Naive thymus-derived CD8-positive, alpha-beta T cell (primary cell): ENCODE measurements at regions not wholly inside any gene's neighbourhood (a gene's known extent, or its start where the extent isn't known, plus 50 kb on each side); places are given as distances from the start of the nearest gene placed in this dataset.
"Not testable (repeated sequence)": the region's sequence is repeated elsewhere in the genome, so short reads cannot be mapped to it uniquely, and the experiment has no call there.

ENCODE experiments used
- ATAC-seq, 2 donors: fragments of 150-1000 bp; cut with Tn5 transposase in 1 of 2; sonication (Bioruptor Pico), chemical (Tn5 transposase) in 1 of 2; 1 replicate in 1 of 2; 2 replicates in 1 of 2; pipeline ENCODE4 v1.10.0; 2021; ENCODE audit warnings: mild to moderate bottlenecking in 2 of 2, moderate library complexity in 2 of 2
- POLR2A ChIA-PET: fragments of 350-600 bp; sonication (Branson Sonifier 250); formaldehyde crosslinking; loops from one replicate; lab custom pipeline; 2021; ENCODE audit warnings: antibody characterized with exemption; lab: Charles Lee
- DNase-seq, 10 donors: peaks; one replicate each; pipeline versions ENCODE4 v3.0.0 to v3.0.0-alpha.2; 2020 to 2022
- H3K27ac Mint-ChIP-seq, 10 donors: one replicate each; pipeline ENCODE4 v1.8.0; 2020 to 2022; ENCODE audit warnings: mild to moderate bottlenecking in 10 of 10, mixed read lengths in 10 of 10, moderate library complexity in 4 of 10, inconsistent platforms in 1 of 10
- H3K27me3 Mint-ChIP-seq, 5 donors: one replicate each; pipeline ENCODE4 v1.8.0; 2021 to 2022; ENCODE audit warnings: mixed read lengths in 5 of 5
- H3K36me3 Mint-ChIP-seq, 3 donors: one replicate each; pipeline ENCODE4 v1.8.0; 2020 to 2022; ENCODE audit warnings: mixed read lengths in 3 of 3, mild to moderate bottlenecking in 2 of 3, inconsistent platforms in 1 of 3
- H3K4me1 Mint-ChIP-seq, 4 donors: one replicate each; pipeline ENCODE4 v1.8.0; 2021 to 2022; ENCODE audit warnings: mixed read lengths in 4 of 4
- H3K4me3 Mint-ChIP-seq, 10 donors: one replicate each; pipeline ENCODE4 v1.8.0; 2020 to 2022; ENCODE audit warnings: mild to moderate bottlenecking in 10 of 10, mixed read lengths in 10 of 10, moderate library complexity in 6 of 10, inconsistent platforms in 1 of 10
- H3K9me3 Mint-ChIP-seq, 9 donors: one replicate each; pipeline ENCODE4 v1.8.0; 2020 to 2022; ENCODE audit warnings: mixed read lengths in 9 of 9, mild to moderate bottlenecking in 3 of 9, inconsistent platforms in 1 of 9, moderate library complexity in 1 of 9

DNA sequence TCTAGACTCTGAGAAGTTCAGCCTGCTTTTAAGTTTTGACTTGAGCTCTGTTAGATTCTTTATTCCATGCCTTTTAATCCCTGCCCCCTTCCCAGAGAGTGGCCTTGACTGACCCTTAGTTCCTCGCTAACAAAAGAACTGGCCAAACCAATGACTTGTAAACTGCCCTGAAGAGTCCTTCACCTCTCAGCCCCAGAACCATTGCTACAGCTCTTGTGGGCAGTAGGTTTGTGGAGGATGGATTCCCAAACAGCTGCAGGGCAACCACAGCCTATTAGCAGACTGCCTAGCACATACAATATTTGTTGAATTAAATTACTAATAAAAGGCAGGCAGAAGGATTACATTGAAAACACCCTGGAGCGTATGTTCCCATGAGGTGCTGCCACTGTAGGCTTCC, 163.9 kb downstream of the MAIP1 start:
- Mint-ChIP-seq H3K4me3 (no peak overlapping the region), H3K9me3 (peaks cover 0 to 24% (median 6%) of the 10 kb centered on the region in 9 donors), H3K27me3 (peaks cover 13 to 45% (median 24%) of the 10 kb centered on the region in 5 donors), H3K4me1 (no peaks in the 10 kb centered on the region), H3K27ac (no peak overlapping the region), H3K36me3 (peaks cover 0 to 10% (median 0%) of the 10 kb centered on the region in 3 donors)
- DNase-seq: no peak
- POLR2A ChIA-PET: no interaction called here
- ATAC-seq: no peak

DNA sequence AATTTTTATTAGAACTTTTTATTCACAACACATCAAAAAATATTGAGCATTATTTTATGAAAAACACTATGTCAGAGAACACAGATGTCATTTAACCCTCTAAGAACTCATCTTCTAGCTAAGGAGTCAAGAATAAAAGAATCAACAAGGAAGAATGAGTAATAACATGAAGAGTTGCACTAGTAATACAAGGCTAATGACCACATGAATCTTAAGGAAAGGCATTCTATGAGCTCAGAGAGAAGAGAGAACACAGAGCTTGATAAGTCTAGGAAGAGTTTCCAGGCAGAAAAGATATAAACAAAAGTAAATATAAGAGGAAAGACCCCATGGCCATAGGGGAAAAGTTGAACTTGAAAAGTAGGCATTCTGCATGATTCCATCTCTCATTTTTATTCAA, 166.5 kb downstream of the MAIP1 start:
- Mint-ChIP-seq H3K9me3 (peaks cover 0 to 10% (median 4%) of the 10 kb centered on the region in 9 donors), H3K4me3 (no peak overlapping the region), H3K27me3 (peaks cover 11 to 28% (median 22%) of the 10 kb centered on the region in 5 donors), H3K27ac (no peak overlapping the region), H3K4me1 (no peaks in the 10 kb centered on the region), H3K36me3 (peaks cover 0 to 4% (median 0%) of the 10 kb centered on the region in 3 donors)
- ATAC-seq (no peak), DNase-seq (no peak)
- POLR2A ChIA-PET: no interaction called here

DNA sequence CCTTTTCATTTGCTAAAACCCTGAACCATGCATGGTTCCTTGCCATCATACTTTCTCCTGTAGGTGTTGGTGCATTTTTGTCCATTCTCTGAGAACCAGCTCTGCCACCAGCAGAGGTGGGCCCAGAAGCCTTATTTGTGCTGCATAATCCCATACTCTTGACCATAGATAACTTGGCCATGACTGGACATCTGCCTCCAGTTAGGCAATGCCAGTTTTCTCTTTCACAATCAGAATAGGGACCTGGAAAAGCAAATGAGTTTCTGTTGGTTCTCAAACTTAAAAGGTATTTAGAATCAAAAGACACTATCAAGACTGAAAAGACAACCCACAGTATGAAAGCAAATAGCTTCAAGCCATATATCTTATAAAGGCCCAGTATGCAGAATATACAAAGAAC, 167.3 kb downstream of the MAIP1 start:
- Mint-ChIP-seq H3K4me1 (no peaks in the 10 kb centered on the region), H3K4me3 (no peak overlapping the region), H3K27ac (no peak overlapping the region), H3K9me3 (peaks cover 0 to 10% (median 2%) of the 10 kb centered on the region in 9 donors), H3K36me3 (peaks cover 0 to 4% (median 0%) of the 10 kb centered on the region in 3 donors), H3K27me3 (peaks cover 9 to 30% (median 22%) of the 10 kb centered on the region in 5 donors)
- ATAC-seq (no peak), DNase-seq (no peak)
- POLR2A ChIA-PET: no interaction called here

DNA sequence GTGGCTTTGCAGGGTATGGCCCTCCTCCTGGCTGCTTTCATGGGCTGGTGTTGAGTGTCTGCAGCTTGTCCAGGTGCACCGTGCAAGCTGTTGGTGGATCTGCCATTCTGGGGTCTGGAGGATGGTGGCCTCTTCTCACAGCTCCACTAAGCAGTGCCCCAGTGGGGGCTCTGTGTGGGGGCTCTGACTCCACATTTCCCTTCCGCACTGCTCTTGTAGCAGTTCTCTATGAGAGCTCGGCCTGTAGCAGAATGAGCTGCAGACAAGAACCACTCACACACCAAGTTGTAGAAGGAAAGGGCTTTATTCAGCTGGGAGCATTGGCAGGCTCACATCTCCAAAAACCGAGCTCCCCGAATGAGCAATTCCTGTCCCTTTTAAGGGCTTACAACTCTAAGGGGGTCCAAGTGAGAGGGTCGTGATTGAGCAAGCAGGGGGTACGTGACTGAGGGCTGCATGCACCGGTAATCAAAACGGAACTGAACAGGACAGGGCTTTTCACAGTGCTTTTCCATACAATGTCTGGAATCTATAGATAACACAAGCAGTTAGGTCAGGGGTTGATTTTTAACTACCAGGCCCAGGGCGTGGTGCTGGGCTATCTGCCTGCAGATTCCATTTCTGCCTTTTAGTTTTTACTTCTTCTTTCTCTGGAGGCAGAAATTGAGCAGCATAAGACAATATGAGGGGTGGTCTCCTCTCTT, 169.4 kb downstream of the MAIP1 start:
- H3K4me3 Mint-ChIP-seq, H3K4me1 Mint-ChIP-seq, H3K9me3 Mint-ChIP-seq, H3K36me3 Mint-ChIP-seq, ATAC-seq, POLR2A ChIA-PET, H3K27ac Mint-ChIP-seq, DNase-seq: not testable (repeated sequence)
- H3K27me3 Mint-ChIP-seq: peaks cover 3 to 21% (median 12%) of the 10 kb centered on the region in 5 donors

DNA sequence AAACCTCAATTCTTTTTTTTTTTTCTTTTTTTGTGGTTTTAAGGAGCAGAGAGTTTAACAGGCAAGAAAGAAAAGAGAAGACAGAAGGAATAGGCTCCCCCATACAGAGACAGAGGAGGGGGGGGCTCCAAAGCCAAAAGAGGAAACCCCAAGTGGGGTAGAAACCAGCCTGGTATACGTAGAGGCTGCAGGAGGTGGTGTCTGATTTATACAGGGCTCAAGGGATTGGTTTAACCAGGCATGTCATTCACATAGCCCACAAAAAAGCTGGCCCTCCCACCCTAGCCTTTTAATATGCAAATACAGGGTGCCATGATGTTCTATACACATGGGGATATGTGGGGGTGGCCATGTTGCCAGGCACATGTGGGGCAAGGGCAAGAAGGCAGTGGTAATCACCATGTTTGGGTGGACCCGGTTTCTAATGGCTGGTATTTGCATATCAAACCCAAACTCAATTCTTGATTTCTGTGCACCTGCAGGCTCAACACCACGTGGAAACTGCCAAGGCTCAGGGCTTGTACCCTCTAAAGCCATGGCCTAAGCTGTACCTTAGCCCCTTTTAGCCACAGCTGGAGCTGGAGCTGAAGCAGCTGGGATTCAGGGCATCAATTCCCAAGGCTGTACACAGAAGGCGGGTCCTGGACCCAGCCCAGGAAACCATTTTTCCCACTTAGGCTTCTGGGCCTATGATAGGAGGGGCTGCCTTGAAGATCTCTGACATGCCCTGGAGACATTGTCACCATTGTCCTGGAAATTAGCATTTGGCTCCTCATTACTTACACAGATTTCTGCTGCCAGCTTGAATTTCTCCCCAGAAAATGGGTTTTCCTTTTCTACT, 170.3 kb downstream of the MAIP1 start:
- DNase-seq (no peak), ATAC-seq (no peak)
- Mint-ChIP-seq H3K27me3 (peaks cover 3 to 17% (median 12%) of the 10 kb centered on the region in 5 donors), H3K4me1 (no peaks in the 10 kb centered on the region), H3K9me3 (peaks cover 0 to 7% (median 0%) of the 10 kb centered on the region in 9 donors), H3K27ac (no peak overlapping the region), H3K4me3 (no peak overlapping the region), H3K36me3 (no peaks in the 10 kb centered on the region)
- POLR2A ChIA-PET: no interaction called here

DNA sequence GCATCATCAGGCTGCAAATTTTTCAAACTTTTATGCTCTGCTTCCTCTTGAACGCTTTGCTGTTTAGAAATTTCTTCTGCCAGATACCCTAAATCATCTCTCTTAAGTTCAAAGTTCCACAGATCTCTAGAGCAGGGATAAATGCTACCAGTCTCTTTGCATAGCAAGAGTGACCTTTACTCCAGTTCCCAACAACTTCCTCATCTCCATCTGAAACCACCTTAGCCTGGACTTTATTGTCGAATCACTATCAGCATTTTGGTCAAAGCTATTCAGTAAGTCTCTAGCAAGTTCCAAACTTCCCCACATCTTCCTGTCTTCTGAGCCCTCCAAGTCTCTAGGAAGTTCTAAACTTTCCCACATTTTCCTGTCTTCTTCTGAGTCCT, 170.9 kb downstream of the MAIP1 start:
- H3K27ac Mint-ChIP-seq, H3K4me1 Mint-ChIP-seq, H3K9me3 Mint-ChIP-seq, H3K4me3 Mint-ChIP-seq, POLR2A ChIA-PET, ATAC-seq, H3K36me3 Mint-ChIP-seq, DNase-seq: not testable (repeated sequence)
- H3K27me3 Mint-ChIP-seq: peaks cover 3 to 16% (median 13%) of the 10 kb centered on the region in 5 donors

DNA sequence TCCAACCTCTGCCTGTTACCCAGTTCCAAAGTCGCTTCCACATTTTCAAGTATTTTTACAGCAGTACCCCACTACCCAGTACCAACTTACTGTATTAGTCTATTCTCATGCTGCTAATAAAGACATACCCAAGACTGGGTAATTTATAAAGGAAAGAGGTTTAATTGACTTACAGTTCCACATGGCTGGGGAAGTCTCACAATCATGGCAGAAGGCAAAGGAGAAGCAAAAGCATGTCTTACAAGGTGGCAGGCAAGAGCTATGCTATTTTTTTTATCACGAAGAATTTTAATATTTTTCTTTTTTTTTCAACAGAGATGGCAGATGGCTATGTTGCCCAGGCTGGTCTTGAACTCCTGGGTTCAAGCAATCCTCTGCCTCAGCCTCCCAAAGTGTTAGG, 171.3 kb downstream of the MAIP1 start:
- POLR2A ChIA-PET, H3K9me3 Mint-ChIP-seq, DNase-seq, H3K4me1 Mint-ChIP-seq, H3K27ac Mint-ChIP-seq, ATAC-seq, H3K36me3 Mint-ChIP-seq, H3K4me3 Mint-ChIP-seq: not testable (repeated sequence)
- H3K27me3 Mint-ChIP-seq: peaks cover 2 to 13% (median 10%) of the 10 kb centered on the region in 5 donors

DNA sequence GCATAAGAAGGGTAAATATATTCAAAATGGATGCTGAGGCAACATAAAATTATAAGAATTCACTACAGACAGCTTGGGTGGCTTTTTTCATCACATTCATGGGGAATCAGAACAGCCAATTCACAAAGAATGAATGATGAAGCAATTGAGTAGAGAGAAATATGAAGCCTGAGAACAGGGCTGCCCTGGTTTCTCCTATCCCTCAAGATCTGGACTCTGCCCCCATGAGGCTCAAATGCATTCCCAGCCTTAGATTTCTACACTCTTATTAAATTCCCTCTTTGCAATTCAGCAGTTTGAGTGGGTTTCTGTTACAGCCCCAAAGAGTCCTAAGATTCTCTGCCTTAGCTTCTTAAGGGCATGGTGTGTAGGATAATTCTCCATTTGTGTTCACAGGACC, 172.5 kb downstream of the MAIP1 start:
- Mint-ChIP-seq H3K4me3 (no peak overlapping the region), H3K36me3 (no peaks in the 10 kb centered on the region), H3K4me1 (no peaks in the 10 kb centered on the region), H3K27ac (no peak overlapping the region), H3K27me3 (peaks cover 2 to 13% (median 5%) of the 10 kb centered on the region in 5 donors), H3K9me3 (peaks cover 0 to 7% (median 0%) of the 10 kb centered on the region in 9 donors)
- POLR2A ChIA-PET: no interaction called here
- no peak for DNase-seq
- no peak for ATAC-seq

DNA sequence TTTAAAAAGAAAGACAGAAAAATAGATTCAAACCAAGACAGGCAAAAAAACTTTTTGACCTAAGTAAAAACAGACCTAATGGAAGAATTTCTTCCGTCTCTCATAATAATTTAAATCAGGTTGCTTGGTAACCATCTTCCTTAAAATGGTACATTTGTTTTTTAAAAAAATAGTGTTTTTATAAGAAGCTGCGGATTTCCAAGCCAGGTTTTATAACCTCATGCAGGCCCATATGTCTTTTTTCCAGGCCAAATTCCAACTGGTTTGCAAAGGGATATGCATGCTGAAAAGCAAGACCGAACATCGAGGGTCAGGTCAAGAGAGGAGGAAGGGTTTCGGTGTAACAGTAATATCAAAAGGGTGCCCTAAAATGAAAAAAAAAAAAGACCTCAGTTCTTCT, 172.9 kb downstream of the MAIP1 start:
- ATAC-seq: no peak
- no peak for DNase-seq
- no peak overlapping the region for H3K4me3 Mint-ChIP-seq
- no peaks in the 10 kb centered on the region for H3K36me3 Mint-ChIP-seq
- peaks cover 2 to 13% (median 5%) of the 10 kb centered on the region in 5 donors for H3K27me3 Mint-ChIP-seq
- H3K4me1 Mint-ChIP-seq: no peaks in the 10 kb centered on the region
- H3K9me3 Mint-ChIP-seq: peaks cover 0 to 7% (median 0%) of the 10 kb centered on the region in 9 donors
- no peak overlapping the region for H3K27ac Mint-ChIP-seq
- POLR2A ChIA-PET: no interaction called here

DNA sequence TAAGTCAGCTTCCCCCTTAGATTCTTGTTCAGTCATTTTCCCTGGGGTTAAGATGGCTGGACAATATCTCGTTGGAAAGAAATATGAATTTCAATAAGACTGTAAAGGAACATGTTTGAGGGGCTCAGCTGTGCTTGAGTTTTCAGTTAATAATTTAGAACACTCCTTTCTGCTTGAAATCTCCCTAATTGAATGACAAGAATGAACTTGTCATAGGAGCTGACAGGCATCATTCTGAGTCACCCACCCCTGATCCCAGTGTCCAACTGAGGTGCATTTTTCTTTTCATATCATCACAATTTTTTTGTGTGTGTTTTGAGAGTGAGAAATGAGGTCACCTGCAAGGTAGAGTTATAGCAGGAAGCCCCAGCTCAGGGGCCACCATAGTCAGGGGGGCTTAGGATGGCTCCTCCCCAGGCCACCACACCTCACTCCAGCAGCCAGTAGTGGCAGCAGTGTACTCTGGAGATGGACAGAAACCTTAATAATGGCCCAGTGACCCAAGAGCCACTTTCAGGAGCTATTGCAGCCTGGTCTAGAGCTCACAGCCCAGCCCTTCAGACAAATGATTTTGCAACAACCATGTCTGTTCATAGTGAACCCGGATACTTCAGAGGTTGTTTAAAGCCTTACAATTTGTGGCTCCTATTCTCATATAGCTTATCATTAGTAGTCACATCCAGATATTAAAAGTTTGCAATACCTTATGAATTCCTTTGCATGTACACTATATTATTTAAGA, 174.5 kb downstream of the MAIP1 start:
- Mint-ChIP-seq H3K27ac (no peak overlapping the region), H3K36me3 (no peaks in the 10 kb centered on the region), H3K4me3 (no peak overlapping the region), H3K9me3 (no peaks in the 10 kb centered on the region), H3K27me3 (peaks cover 2 to 13% (median 3%) of the 10 kb centered on the region in 5 donors), H3K4me1 (no peaks in the 10 kb centered on the region)
- no peak for ATAC-seq
- no peak for DNase-seq
- POLR2A ChIA-PET: no interaction called here

DNA sequence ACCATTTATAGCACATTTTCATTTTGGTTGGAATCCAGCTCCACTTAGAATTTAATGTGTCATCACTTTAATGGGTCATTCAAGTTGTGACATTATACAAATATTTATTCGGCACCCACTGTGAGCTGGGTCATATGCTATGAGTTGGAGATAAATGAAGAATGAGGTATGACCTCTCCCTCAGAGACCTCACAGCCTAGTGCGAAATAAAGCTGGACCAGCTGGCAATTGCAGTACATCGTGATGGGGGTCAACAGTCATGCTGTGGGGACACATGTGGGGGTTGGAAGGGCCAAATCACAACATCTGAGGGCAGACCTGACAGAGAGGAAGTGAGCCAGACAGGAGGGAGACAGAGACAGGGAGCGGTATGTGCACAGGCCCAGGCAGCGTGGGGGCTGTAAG, 175.4 kb downstream of the MAIP1 start:
- Mint-ChIP-seq H3K4me1 (no peaks in the 10 kb centered on the region), H3K27me3 (peaks cover 2 to 13% (median 3%) of the 10 kb centered on the region in 5 donors), H3K27ac (no peak overlapping the region), H3K9me3 (no peaks in the 10 kb centered on the region), H3K36me3 (no peaks in the 10 kb centered on the region), H3K4me3 (no peak overlapping the region)
- POLR2A ChIA-PET: no interaction called here
- ATAC-seq (no peak), DNase-seq (no peak)

DNA sequence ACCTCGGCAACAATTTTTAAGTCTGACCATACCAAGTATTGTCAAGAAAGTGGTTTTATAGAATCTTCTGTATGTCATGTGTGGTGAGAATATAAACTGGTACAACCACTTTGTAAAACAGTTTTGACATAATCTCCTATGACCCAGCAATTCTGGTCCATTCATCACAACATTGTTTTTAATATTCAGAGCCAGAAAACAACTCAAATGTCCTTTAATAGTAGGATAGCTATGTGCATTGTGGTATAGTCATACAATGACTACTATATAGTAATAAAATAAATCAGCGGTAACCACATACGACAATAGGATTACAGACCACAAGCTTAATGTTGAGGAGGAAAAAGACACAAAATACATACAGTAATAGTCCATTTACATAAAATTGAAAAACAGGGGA, 175.2 kb upstream of the SPATS2L start:
- H3K27ac Mint-ChIP-seq: no peak overlapping the region
- no peaks in the 10 kb centered on the region for H3K4me1 Mint-ChIP-seq
- no peaks in the 10 kb centered on the region for H3K36me3 Mint-ChIP-seq
- H3K27me3 Mint-ChIP-seq: peaks cover 2 to 13% (median 3%) of the 10 kb centered on the region in 5 donors
- ATAC-seq (no peak), DNase-seq (no peak)
- H3K9me3 Mint-ChIP-seq: no peaks in the 10 kb centered on the region
- POLR2A ChIA-PET: no interaction called here
- H3K4me3 Mint-ChIP-seq: no peak overlapping the region

DNA sequence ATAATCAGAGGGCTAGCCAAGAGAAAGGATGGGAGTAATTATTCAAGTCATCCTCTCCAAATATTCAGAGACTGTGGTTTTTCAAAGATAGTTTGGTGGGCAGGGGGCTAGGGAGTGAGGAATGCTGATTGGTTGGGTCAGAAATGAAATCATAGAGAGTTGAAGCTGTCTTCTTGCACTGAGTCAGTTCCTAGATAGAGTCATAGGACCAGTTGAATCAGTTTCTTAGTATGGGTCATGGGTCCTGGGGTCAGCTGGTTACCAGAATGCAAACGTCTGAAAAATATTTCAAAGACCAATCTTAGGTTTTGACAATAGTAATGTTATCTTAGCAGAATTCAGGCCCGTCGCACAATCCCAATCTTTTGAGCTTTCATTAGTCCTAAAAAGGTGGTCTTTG, 171.4 kb upstream of the SPATS2L start:
- peaks cover 0 to 3% (median 0%) of the 10 kb centered on the region in 5 donors for H3K27me3 Mint-ChIP-seq
- POLR2A ChIA-PET: no interaction called here
- no peaks in the 10 kb centered on the region for H3K4me1 Mint-ChIP-seq
- no peaks in the 10 kb centered on the region for H3K36me3 Mint-ChIP-seq
- ATAC-seq (no peak), DNase-seq (no peak)
- no peaks in the 10 kb centered on the region for H3K9me3 Mint-ChIP-seq
- no peak overlapping the region for H3K27ac Mint-ChIP-seq
- H3K4me3 Mint-ChIP-seq: no peak overlapping the region
